IMR-90 (cell line): ENCODE measurements at regions not wholly inside any gene's neighbourhood (a gene's known extent, or its start where the extent isn't known, plus 50 kb on each side); places are given as distances from the start of the nearest gene placed in this dataset.

ENCODE experiments used
- ATAC-seq: fragments of 200-7000 bp; cut with Tn5 transposase; 2 replicates; pipeline ENCODE4 v1.9.1; 2020; ENCODE audit warnings: low read depth, mild to moderate bottlenecking, moderate library complexity
- BruUV-seq: library from RNA; stranded (reverse); fragments of 400-500 nt; replicated peaks from 2 replicates; lab custom pipeline; 2021; lab: Mats Ljungman, UMichigan
- CTCF ChIA-PET: fragments of 300-600 bp; formaldehyde crosslinking; extraction: SDS; loops from one replicate; lab custom pipeline; 2021; ENCODE audit warnings: antibody characterized with exemption; lab: Yijun Ruan, JAX
- POLR2A ChIA-PET: fragments of 300-600 bp; sonication (Branson Sonifier 250); formaldehyde crosslinking; loops from one replicate; lab custom pipeline; 2022; ENCODE audit warnings: antibody characterized with exemption; ENCODE audit not compliant: unreplicated experiment; lab: Charles Lee
- DNase-seq: peaks from one replicate; pipeline ENCODE4 v3.0.0; 2013
- H2AFZ ChIP-seq: replicated peaks from 2 replicates; pipeline ENCODE3; 2013; ENCODE audit warnings: low read length, mild to moderate bottlenecking; ENCODE audit not compliant: poor library complexity
- H2AK5ac ChIP-seq: 2 replicates; pipeline ENCODE4 v1.6.1; 2013; ENCODE audit warnings: low read depth, low read length, inconsistent platforms
- H2AK9ac ChIP-seq: replicated peaks from 2 replicates; pipeline ENCODE3; 2013; ENCODE audit warnings: mild to moderate bottlenecking, low read depth, low read length, moderate library complexity; ENCODE audit not compliant: poor library complexity
- H2BK120ac ChIP-seq: 2 replicates; pipeline ENCODE4 v1.6.1; 2013; ENCODE audit warnings: low read depth, low read length, inconsistent platforms
- H2BK15ac ChIP-seq: 3 replicates; pipeline ENCODE4 v1.6.1; 2013; ENCODE audit warnings: low read depth, low read length, inconsistent platforms
- H2BK20ac ChIP-seq: 2 replicates; pipeline ENCODE4 v1.6.1; 2013; ENCODE audit warnings: low read depth, mild to moderate bottlenecking, inconsistent platforms, low read length, moderate library complexity
- H2BK5ac ChIP-seq: 2 replicates; pipeline ENCODE4 v1.6.1; 2013; ENCODE audit warnings: mild to moderate bottlenecking, low read depth, low read length, inconsistent platforms; ENCODE audit not compliant: poor library complexity, severe bottlenecking
- H3K14ac ChIP-seq: replicated peaks from 2 replicates; pipeline ENCODE4 v1.6.1; 2013; ENCODE audit warnings: low read depth, low read length, inconsistent platforms
- H3K18ac ChIP-seq: 2 replicates; pipeline ENCODE4 v1.6.1; 2013; ENCODE audit warnings: low read depth, low read length, control low read depth
- H3K23ac ChIP-seq: 2 replicates; pipeline ENCODE4 v1.6.1; 2013; ENCODE audit warnings: low read depth, low read length, inconsistent platforms
- H3K27ac ChIP-seq: 2 replicates; pipeline ENCODE4 v1.5.1; 2013; ENCODE audit warnings: mild to moderate bottlenecking, control low read depth, low read length; ENCODE audit not compliant: insufficient read depth
- H3K27me3 ChIP-seq: 2 replicates; pipeline ENCODE4 v1.6.1; 2013; ENCODE audit warnings: low read length; ENCODE audit not compliant: control insufficient read depth, insufficient read depth
- H3K36me3 ChIP-seq: 2 replicates; pipeline ENCODE4 v1.6.1; 2013; ENCODE audit warnings: low read length, mixed read lengths; ENCODE audit not compliant: control insufficient read depth, insufficient read depth
- H3K4ac ChIP-seq: 2 replicates; pipeline ENCODE4 v1.6.1; 2013; ENCODE audit warnings: low read depth, low read length, inconsistent platforms
- H3K4me1 ChIP-seq: 2 replicates; pipeline ENCODE4 v1.6.1; 2013; ENCODE audit warnings: low read length, mixed read lengths; ENCODE audit not compliant: control insufficient read depth, insufficient read depth
- H3K4me2 ChIP-seq: 2 replicates; pipeline ENCODE4 v1.6.1; 2013; ENCODE audit warnings: low read depth, mild to moderate bottlenecking, control low read depth, low read length, moderate library complexity
- H3K4me3 ChIP-seq: 2 replicates; pipeline ENCODE4 v1.5.1; 2013; ENCODE audit warnings: low read depth, mild to moderate bottlenecking, control low read depth, low read length, moderate library complexity; ENCODE audit not compliant: insufficient read depth
- H3K56ac ChIP-seq: 2 replicates; pipeline ENCODE4 v1.6.1; 2013; ENCODE audit warnings: low read length, inconsistent platforms; ENCODE audit not compliant: insufficient read depth; ENCODE audit errors: extremely low read depth
- H3K79me1 ChIP-seq, 2 experiments: 2 replicates each; pipeline ENCODE4 v1.6.1; 2013; ENCODE audit warnings: low read length in 2 of 2, inconsistent platforms in 1 of 2, low read depth in 1 of 2
- H3K9ac ChIP-seq: 2 replicates; pipeline ENCODE4 v1.6.1; 2013; ENCODE audit warnings: low read depth, low read length, control low read depth
- H3K9me1 ChIP-seq: 2 replicates; pipeline ENCODE4 v1.6.1; 2013; ENCODE audit warnings: low read length, inconsistent platforms; ENCODE audit not compliant: insufficient read depth
- H3K9me3 ChIP-seq: 2 replicates; pipeline ENCODE4 v1.6.1; 2013; ENCODE audit warnings: low read length; ENCODE audit not compliant: control insufficient read depth, insufficient read depth
- H4K20me1 ChIP-seq: 2 replicates; pipeline ENCODE4 v1.6.1; 2013; ENCODE audit warnings: low read length, inconsistent platforms; ENCODE audit not compliant: insufficient read depth
- H4K5ac ChIP-seq: 2 replicates; pipeline ENCODE4 v1.6.1; 2013; ENCODE audit warnings: mild to moderate bottlenecking, low read depth, low read length, control low read depth
- H4K8ac ChIP-seq, 2 experiments: 2 replicates each; pipeline ENCODE4 v1.6.1; 2013; ENCODE audit warnings: low read depth in 2 of 2, low read length in 2 of 2, control low read depth in 1 of 2, inconsistent platforms in 1 of 2
- H4K91ac ChIP-seq: 2 replicates; pipeline ENCODE4 v1.6.1; 2013; ENCODE audit warnings: low read depth, low read length, inconsistent platforms; ENCODE audit not compliant: insufficient read depth
- BHLHE40 ChIP-seq: fragments of 150-350 bp; IDR thresholded peaks from 2 replicates; pipeline ENCODE4 v1.6.1; 2016; ENCODE audit warnings: mild to moderate bottlenecking, low read depth, low read length
- CEBPB ChIP-seq: IDR thresholded peaks from 2 replicates; pipeline ENCODE4 v1.6.1; 2012; ENCODE audit warnings: low read depth, low read length, improper control_type of control experiment
- CHD1 ChIP-seq: IDR thresholded peaks from 2 replicates; pipeline ENCODE4 v1.6.1; 2012; ENCODE audit warnings: low read depth, low read length, improper control_type of control experiment
- RAD21 ChIP-seq: IDR thresholded peaks from 2 replicates; pipeline ENCODE4 v1.6.1; 2012; ENCODE audit warnings: low read length, improper control_type of control experiment
- WGBS, 2 experiments: methylation state at CpG; one replicate each; pipeline versions ENCODE4 v1.1.5 to v1.1.7; 2013; ENCODE audit warnings: missing lambda C conversion rate in 2 of 2; ENCODE audit not compliant: insufficient read length in 1 of 2; ENCODE audit errors: extremely low coverage in 2 of 2; 5-methylcytosine and 5-hydroxymethylcytosine counted together
- dilution Hi-C: fragments of 300-500 bp; cut with HindIII; formaldehyde crosslinking; loops from one replicate; pipeline ENCODE4 v1.14.3; 2018; ENCODE audit warnings: low sequenced_read_pairs; ENCODE audit not compliant: unreplicated experiment
- in situ Hi-C: fragments of 300-500 bp; cut with MboI; formaldehyde crosslinking; loops from 3 replicates; pipeline ENCODE4 v1.14.3; 2019; ENCODE audit warnings: low sequenced_read_pairs, inconsistent platforms, mixed read lengths
- intact Hi-C: fragments of 100-400 bp; cut with micrococcal nuclease; formaldehyde crosslinking; loops from 2 replicates; pipeline ENCODE4 v1.10.0; 2022
- TF ChIP-seq, protein P1 (sequence below): fragments of 150-350 bp; IDR thresholded peaks from 2 replicates; pipeline ENCODE4 v1.6.1; 2017; ENCODE audit warnings: mild to moderate bottlenecking, antibody characterized with exemption, low read length, low read depth

DNA sequence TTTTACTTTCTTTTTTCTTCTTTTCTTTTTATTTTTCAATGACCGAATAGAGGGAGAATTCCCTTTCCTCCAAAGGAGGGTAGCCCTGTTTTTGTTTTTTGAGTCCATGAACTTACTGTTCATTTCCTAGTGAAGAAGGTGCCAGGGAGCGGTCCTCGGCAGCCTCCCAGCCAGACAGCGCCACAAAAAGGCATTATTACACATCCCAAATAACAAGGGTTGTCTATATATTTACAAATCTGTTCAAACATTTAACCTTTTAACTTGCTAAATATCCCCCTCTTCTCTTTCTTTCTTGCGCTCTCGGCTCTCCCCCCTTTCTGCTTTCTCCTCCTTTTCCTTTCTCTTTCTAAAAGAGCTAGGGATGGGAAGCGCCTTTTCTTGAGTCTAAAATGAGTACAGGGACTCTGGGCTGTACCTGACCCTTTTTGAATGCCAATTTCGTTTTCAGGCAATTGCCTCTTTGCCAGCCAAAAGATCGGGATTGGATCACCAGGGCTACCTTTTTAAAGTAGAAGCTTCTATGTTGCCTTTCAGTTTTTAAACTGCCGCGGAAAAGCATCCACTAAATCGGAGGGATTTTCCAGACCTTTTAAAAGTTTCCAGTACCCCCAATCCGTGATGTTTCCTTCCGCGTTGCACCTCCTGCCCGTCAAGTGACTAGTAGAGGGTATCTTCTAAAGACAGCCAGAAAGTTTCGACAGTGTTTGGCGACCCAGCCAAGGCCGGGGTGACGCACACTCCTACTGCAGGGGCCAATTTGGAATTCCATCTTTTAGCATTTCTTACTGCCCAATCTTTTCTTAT, 125.6 kb downstream of the TMEM161B start (continued):
- no peak for TF ChIP-seq RAD21

DNA sequence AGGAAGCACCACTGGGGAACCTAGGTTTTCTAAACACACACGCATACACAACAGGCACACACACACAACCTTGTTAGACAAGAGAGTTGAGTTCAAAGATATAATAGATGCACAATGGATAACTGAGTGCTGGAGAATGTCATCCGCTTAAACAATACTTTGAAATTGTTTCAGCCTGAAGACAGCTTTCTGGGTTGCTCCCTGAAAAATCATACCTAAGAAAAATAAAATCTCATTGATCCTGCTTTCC, 126.1 kb downstream of the TMEM161B start:
- no peak overlapping the region for H3K18ac ChIP-seq
- peaks cover 52% of the 10 kb centered on the region for H3K27me3 ChIP-seq
- H2BK20ac ChIP-seq = no peak overlapping the region
- no TSS peak for BruUV-seq
- H3K79me1 ChIP-seq = no peaks in the 10 kb centered on the region
- no peak overlapping the region for H3K23ac ChIP-seq
- no peak overlapping the region for H2BK15ac ChIP-seq
- no peak for DNase-seq
- no peak overlapping the region for H4K91ac ChIP-seq
- no peak overlapping the region for H2BK5ac ChIP-seq
- no CpG with 5 or more reads among the region's 2 CpGs for WGBS, 2 experiments
- no peak overlapping the region for H2AK5ac ChIP-seq
- no peak overlapping the region for H3K56ac ChIP-seq
- ChIA-PET POLR2A (no interaction called here), CTCF (no interaction called here)
- no peaks in the 10 kb centered on the region for H3K36me3 ChIP-seq
- H4K8ac ChIP-seq = no peak overlapping the region
- H2BK120ac ChIP-seq = no peak overlapping the region
- no peaks in the 10 kb centered on the region for H3K4me1 ChIP-seq
- no peak overlapping the region for H2AK9ac ChIP-seq
- H4K20me1 ChIP-seq = no peaks in the 10 kb centered on the region
- TF ChIP-seq CEBPB (no peak), BHLHE40 (no peak), CHD1 (no peak)
- TF ChIP-seq, protein P1, sequence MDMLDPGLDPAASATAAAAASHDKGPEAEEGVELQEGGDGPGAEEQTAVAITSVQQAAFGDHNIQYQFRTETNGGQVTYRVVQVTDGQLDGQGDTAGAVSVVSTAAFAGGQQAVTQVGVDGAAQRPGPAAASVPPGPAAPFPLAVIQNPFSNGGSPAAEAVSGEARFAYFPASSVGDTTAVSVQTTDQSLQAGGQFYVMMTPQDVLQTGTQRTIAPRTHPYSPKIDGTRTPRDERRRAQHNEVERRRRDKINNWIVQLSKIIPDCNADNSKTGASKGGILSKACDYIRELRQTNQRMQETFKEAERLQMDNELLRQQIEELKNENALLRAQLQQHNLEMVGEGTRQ = no peak
- peak overlapping the region; percentile 74 for H2AFZ ChIP-seq
- H3K4me3 ChIP-seq = peak overlapping the region; percentile 13
- no peak overlapping the region for H3K4ac ChIP-seq
- peak overlapping the region; percentile 80 for H3K4me2 ChIP-seq
- no peaks in the 10 kb centered on the region; the same call in 1 of the 2 replicates for H3K9me1 ChIP-seq
- no peak overlapping the region for H4K5ac ChIP-seq
- ATAC-seq = no peak
- no peak overlapping the region for H3K14ac ChIP-seq
- in situ Hi-C loops (loop anchor here (5.0 kb wide), 1 partner anchor 545 kb away; no protein-coding TSS in a partner anchor), intact Hi-C loops (no loop called here), dilution Hi-C loops (no loop called here)
- no peak overlapping the region for H3K9ac ChIP-seq
- H3K27ac ChIP-seq = no peak overlapping the region
- peaks cover 2% of the 10 kb centered on the region; the same call in 1 of the 2 replicates for H3K9me3 ChIP-seq
